Gastroesophageal sphincter (tissue), 4 donors: ENCODE measurements at regions not wholly inside any gene's neighbourhood (a gene's known extent, or its start where the extent isn't known, plus 50 kb on each side); places are given as distances from the start of the nearest gene placed in this dataset.

Experiments
- ATAC-seq: fragments of 150-250 bp; one replicate; pipeline ENCODE4 v1.9.1; 2016; ENCODE audit warnings: mild to moderate bottlenecking, moderate library complexity
- H3K27ac ChIP-seq, 4 donors: fragments of 200-600 bp; sonication (generic) in 3 of 4; 1 replicate in 3 of 4; 2 replicates in 1 of 4; pipeline ENCODE4 v1.5.1; 2016 to 2019
- H3K27me3 ChIP-seq: fragments of 200-600 bp; sonication (generic); one replicate; pipeline ENCODE4 v1.5.1; 2019
- H3K36me3 ChIP-seq, 2 donors: fragments of 200-600 bp; sonication (generic); one replicate each; pipeline ENCODE4 v1.5.1; 2019; ENCODE audit warnings: control low read depth in 1 of 2
- H3K4me1 ChIP-seq, 3 donors: fragments of 200-600 bp; sonication (generic); 1 replicate in 2 of 3; 2 replicates in 1 of 3; pipeline ENCODE4 v1.5.1; 2016 to 2019; ENCODE audit warnings: control low read depth in 2 of 3
- H3K4me3 ChIP-seq, 2 donors: fragments of 200-600 bp; sonication (generic); one replicate each; pipeline ENCODE4 v1.5.1; 2019; ENCODE audit warnings: mild to moderate bottlenecking in 1 of 2, moderate library complexity in 1 of 2
- H3K9me3 ChIP-seq, 3 donors: fragments of 200-600 bp; sonication (generic); one replicate each; pipeline ENCODE4 v1.5.1; 2017 to 2019; ENCODE audit warnings: control low read depth in 2 of 3
- EP300 ChIP-seq: sonication (generic); formaldehyde crosslinking; IDR thresholded peaks from one replicate; pipeline ENCODE4 v1.6.1; 2017; ENCODE audit warnings: antibody characterized with exemption, mild to moderate bottlenecking
- POLR2A ChIP-seq, 2 donors: fragments of 450-650 bp; IDR thresholded peaks; one replicate each; pipeline ENCODE4 v1.6.1; 2017; ENCODE audit warnings: antibody characterized with exemption in 2 of 2, mild to moderate bottlenecking in 2 of 2, moderate library complexity in 1 of 2
- POLR2AphosphoS5 ChIP-seq: sonication (generic); formaldehyde crosslinking; IDR thresholded peaks from one replicate; pipeline ENCODE4 v1.6.1; 2017; ENCODE audit warnings: antibody characterized with exemption
- WGBS, 2 donors: methylation state at CpG; one replicate each; pipeline ENCODE4 v1.1.5; 2018; ENCODE audit warnings: low coverage in 1 of 2; 5-methylcytosine and 5-hydroxymethylcytosine counted together
- TF ChIP-seq, protein P1 (sequence below), 4 experiments: fragments of 200-600 bp in 2 of 4; fragments of 450-650 bp in 2 of 4; sonication (generic) in 1 of 4; IDR thresholded peaks; one replicate each; pipeline ENCODE4 v1.5.1; 2017 to 2019; ENCODE audit warnings: antibody characterized with exemption in 4 of 4, mild to moderate bottlenecking in 2 of 4, moderate library complexity in 2 of 4

DNA sequence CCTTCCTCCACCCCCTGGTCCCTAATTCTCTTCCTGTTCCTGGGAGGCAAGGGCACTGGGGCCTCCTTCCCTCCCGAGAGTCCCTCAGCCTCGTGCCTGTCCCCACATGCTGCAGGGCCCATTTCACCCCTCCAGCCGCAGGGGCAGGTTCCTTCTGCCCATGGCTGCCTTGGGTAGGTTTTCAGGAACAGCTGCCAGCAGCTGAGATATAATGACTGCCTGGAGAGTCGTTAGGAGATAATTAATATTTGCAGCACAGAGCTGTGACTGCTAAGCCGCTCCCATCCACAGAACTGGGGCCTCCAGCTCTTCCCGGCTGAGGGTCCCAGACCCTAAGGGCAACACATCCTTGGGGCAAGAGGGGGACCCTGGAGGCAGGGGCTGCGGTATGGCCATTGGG lies 211.9 kb upstream of the LHX5 start:
- H3K9me3 ChIP-seq = no peaks in the 10 kb centered on the region
- no peaks in the 10 kb centered on the region for H3K4me1 ChIP-seq
- ATAC-seq = no peak
- 18% methylated on average over 6 of the region's 7 CpGs; no CpG with 5 or more reads in 1 of the 2 donors for WGBS, 2 donors
- no peak overlapping the region for H3K4me3 ChIP-seq
- H3K36me3 ChIP-seq = no peaks in the 10 kb centered on the region
- TF ChIP-seq, protein P1, sequence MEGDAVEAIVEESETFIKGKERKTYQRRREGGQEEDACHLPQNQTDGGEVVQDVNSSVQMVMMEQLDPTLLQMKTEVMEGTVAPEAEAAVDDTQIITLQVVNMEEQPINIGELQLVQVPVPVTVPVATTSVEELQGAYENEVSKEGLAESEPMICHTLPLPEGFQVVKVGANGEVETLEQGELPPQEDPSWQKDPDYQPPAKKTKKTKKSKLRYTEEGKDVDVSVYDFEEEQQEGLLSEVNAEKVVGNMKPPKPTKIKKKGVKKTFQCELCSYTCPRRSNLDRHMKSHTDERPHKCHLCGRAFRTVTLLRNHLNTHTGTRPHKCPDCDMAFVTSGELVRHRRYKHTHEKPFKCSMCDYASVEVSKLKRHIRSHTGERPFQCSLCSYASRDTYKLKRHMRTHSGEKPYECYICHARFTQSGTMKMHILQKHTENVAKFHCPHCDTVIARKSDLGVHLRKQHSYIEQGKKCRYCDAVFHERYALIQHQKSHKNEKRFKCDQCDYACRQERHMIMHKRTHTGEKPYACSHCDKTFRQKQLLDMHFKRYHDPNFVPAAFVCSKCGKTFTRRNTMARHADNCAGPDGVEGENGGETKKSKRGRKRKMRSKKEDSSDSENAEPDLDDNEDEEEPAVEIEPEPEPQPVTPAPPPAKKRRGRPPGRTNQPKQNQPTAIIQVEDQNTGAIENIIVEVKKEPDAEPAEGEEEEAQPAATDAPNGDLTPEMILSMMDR (IDR thresholded peaks at IDR 0.05) = no peak
- TF ChIP-seq POLR2AphosphoS5 (no peak), POLR2A (IDR thresholded peaks at IDR 0.05) (no peak), EP300 (no peak)
- no peak overlapping the region for H3K27ac ChIP-seq
- peaks cover 84% of the 10 kb centered on the region for H3K27me3 ChIP-seq

DNA sequence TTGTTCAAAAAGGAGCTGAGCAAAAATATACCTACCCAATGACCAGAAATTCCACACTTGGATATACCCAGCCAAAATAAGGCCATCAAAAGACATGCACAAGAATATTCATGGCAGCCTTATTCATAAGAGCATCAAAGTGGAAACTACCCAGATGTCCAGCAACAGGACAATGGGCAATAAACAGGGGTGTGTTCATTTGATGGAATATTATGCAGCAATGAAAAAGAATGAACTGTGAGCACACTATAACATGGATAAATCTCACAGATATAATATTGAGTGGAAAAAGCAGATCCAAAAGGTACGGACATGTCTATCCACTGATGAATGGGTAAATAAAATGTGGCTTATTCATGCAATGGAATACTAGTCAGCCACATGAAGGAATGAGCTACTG lies 209.2 kb upstream of the LHX5 start:
- H3K27me3 ChIP-seq = peaks cover 85% of the 10 kb centered on the region
- no peaks in the 10 kb centered on the region for H3K4me1 ChIP-seq
- TF ChIP-seq POLR2A (IDR thresholded peaks at IDR 0.05) = no peak
- TF ChIP-seq POLR2AphosphoS5 = no peak
- H3K4me3 ChIP-seq = no peak overlapping the region
- no peak for ATAC-seq
- H3K9me3 ChIP-seq = no peaks in the 10 kb centered on the region
- no peaks in the 10 kb centered on the region for H3K36me3 ChIP-seq
- 78 to 100% methylated on average over 1 of the region's 1 CpG for WGBS, 2 donors
- H3K27ac ChIP-seq = no peak overlapping the region

DNA sequence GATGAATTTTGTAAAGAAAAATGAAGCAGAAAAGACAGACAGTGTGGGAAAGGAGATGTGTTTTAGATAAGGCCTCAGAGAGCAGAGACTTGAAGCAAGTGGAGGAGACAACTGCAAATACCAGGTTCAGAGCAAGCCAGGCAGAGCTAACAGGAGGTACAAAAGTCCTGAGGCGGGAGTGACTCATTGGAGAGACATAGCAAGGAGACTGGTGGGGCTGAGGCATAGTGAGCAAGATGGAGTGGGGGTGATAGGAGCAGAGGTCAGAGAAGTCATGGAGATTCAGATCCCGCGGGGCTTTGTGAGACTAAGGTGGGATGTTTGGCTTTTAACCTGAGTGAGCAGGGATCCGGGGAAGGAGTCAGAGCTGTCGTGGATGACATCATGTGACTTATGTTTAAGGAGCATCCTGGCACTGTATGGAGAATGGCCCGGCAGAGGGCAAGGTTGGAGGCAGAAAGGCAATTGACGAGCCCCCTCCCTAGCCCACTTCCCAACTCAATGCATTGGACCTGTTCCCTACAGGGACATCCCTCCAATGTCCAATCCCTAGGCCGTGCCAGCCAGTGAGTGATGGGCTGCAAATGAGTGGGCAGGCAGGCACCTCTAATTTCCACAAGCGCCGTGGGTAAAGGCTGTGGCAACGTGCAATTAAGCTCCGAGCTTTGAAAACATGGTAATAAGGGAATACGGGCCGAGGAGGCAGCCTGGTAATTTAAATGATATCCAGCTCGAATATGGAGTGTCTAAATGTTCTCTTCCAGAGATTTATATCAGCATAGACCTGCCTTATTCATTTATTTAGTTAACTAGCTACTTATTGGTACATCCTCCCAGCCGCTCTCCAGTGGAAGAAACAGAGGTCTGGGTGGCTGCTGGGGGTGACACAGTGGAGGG lies 206.8 kb upstream of the LHX5 start:
- no peaks in the 10 kb centered on the region for H3K36me3 ChIP-seq
- no peak overlapping the region for H3K27ac ChIP-seq
- no peak overlapping the region for H3K4me3 ChIP-seq
- H3K27me3 ChIP-seq = peaks cover 87% of the 10 kb centered on the region
- 53 to 82% methylated on average over 8 to 15 of the region's 16 CpGs for WGBS, 2 donors
- no peak for TF ChIP-seq EP300
- TF ChIP-seq, protein P1 (IDR thresholded peaks at IDR 0.05) = no peak
- no peak for TF ChIP-seq POLR2AphosphoS5
- no peak for TF ChIP-seq POLR2A (IDR thresholded peaks at IDR 0.05)
- no peak for ATAC-seq
- no peaks in the 10 kb centered on the region for H3K9me3 ChIP-seq
- no peaks in the 10 kb centered on the region for H3K4me1 ChIP-seq

DNA sequence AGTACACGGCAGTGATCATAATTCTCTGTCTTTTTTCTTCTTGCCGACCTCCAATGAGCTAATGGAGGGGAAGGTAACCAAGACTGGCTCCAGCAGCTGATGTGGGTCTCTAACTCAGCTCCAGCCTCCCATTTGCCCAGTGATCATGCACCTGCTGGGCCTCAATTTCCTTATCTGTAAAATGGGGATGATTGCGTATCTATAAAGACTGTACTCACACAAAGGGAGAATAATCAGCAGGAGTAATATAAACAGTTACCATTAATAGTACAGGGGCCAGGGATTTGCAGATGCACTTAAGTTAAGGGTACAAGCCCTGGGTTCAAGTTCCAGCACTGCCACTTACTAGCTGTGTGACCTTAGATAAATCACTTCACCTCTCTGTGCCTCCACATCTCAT lies 204.9 kb upstream of the LHX5 start:
- no peak for ATAC-seq

DNA sequence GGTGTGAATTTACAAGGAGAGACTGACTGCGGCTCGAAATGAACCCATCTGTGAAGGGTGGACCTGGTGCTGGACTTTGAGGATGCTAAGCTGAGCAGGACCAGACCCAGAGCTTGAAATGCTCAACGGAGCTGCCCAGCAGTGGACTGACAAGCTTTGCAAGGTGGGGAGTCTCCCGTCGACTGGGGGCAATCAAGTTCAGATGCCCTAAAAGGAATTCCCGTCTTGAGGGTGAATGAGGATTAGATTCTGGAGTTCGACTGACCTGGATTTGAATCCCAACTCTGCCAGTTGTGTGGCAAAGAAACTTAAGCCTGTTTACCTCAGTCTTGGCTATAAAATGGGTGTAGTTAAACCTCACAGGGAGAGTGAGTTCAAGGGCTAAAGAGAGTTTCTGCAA lies 204.4 kb upstream of the LHX5 start:
- TF ChIP-seq, protein P1 (IDR thresholded peaks at IDR 0.05) = no peak
- TF ChIP-seq POLR2A (IDR thresholded peaks at IDR 0.05) = no peak
- TF ChIP-seq EP300 = no peak
- no peak for TF ChIP-seq POLR2AphosphoS5
- 83% methylated on average over 1 of the region's 7 CpGs; no CpG with 5 or more reads in 1 of the 2 donors for WGBS, 2 donors
- no peak overlapping the region for H3K4me3 ChIP-seq
- no peaks in the 10 kb centered on the region for H3K4me1 ChIP-seq
- no peaks in the 10 kb centered on the region for H3K9me3 ChIP-seq
- H3K27ac ChIP-seq = no peak overlapping the region
- no peak for ATAC-seq
- no peaks in the 10 kb centered on the region for H3K36me3 ChIP-seq
- peaks cover 92% of the 10 kb centered on the region for H3K27me3 ChIP-seq

More for the DNA sequence above, 204.9 kb upstream of the LHX5 start:
- Histone ChIP-seq H3K9me3 (no peaks in the 10 kb centered on the region), H3K4me1 (no peaks in the 10 kb centered on the region), H3K4me3 (no peak overlapping the region), H3K36me3 (no peaks in the 10 kb centered on the region), H3K27ac (no peak overlapping the region), H3K27me3 (peaks cover 92% of the 10 kb centered on the region)
- TF ChIP-seq EP300 (no peak), POLR2A (IDR thresholded peaks at IDR 0.05) (no peak), POLR2AphosphoS5 (no peak)
- TF ChIP-seq, protein P1 (IDR thresholded peaks at IDR 0.05) = no peak
- WGBS, 2 donors = 61 to 67% methylated on average over 2 to 3 of the region's 3 CpGs
